Frontal cortex (tissue), 1 donor: ENCODE measurements at regions not wholly inside any gene's neighbourhood (a gene's known extent, or its start where the extent isn't known, plus 50 kb on each side); places are given as distances from the start of the nearest gene placed in this dataset. TPM values are rescaled to one million over a fixed set of nuclear protein-coding genes. Genes with fewer than 3 reads are reported as not detected.

Experiments used
- small RNA-seq: library from RNA; depleted of rRNA; stranded (forward); fragments of <200 nt; gene quantifications from one replicate; pipeline ENCODE3, GENCODE V24; 2014

Small RNA genes lying in the stretch of these regions (small RNA-seq; reads per million reads assigned to genes)
- gene AC244452.1 (not detected), gene IGHD1-1 (not detected), gene IGHD1-14 (not detected), gene IGHD1-20 (not detected), gene IGHD1-26 (not detected), gene IGHD1-7 (not detected), gene IGHD2-15 (not detected), gene IGHD2-2 (not detected), gene IGHD2-21 (not detected), gene IGHD2-8 (not detected), gene IGHD3-10 (not detected), gene IGHD3-16 (not detected), gene IGHD3-22 (not detected), gene IGHD3-3 (not detected), gene IGHD3-9 (not detected), gene IGHD4-11 (not detected), gene IGHD4-17 (not detected), gene IGHD4-23 (not detected), gene IGHD4-4 (not detected), gene IGHD5-12 (not detected), gene IGHD5-18 (not detected), gene IGHD5-24 (not detected), gene IGHD5-5 (not detected), gene IGHD6-13 (not detected), gene IGHD6-19 (not detected), gene IGHD6-25 (not detected), gene IGHD6-6 (not detected), gene IGHD7-27 (not detected), gene IGHJ1 (not detected), gene IGHJ1P (not detected), gene IGHJ2 (not detected), gene IGHJ2P (not detected), gene IGHJ3 (not detected), gene IGHJ3P (not detected), gene IGHJ4 (not detected), gene IGHJ5 (not detected), gene IGHJ6 (not detected), gene IGHV1-12 (not detected), gene IGHV1-14 (not detected), gene IGHV3-19 (not detected), gene IGHV3-57 (not detected), gene IGHV3-76 (not detected), gene IGHV5-78 (not detected), gene IGHV7-40 (not detected), gene IGHVII-1-1 (not detected), gene IGHVII-15-1 (not detected), gene IGHVII-22-1 (not detected), gene IGHVII-28-1 (not detected), gene IGHVII-33-1 (not detected), gene IGHVII-40-1 (not detected), gene IGHVII-44-2 (not detected), gene IGHVII-46-1 (not detected), gene IGHVII-49-1 (not detected), gene IGHVII-51-2 (not detected), gene IGHVII-53-1 (not detected), gene IGHVII-60-1 (not detected), gene IGHVII-62-1 (not detected), gene IGHVII-67-1 (not detected), gene IGHVII-74-1 (not detected), gene IGHVII-78-1 (not detected), gene IGHVIII-11-1 (not detected), gene IGHVIII-13-1 (not detected), gene IGHVIII-2-1 (not detected), gene IGHVIII-22-2 (not detected), gene IGHVIII-25-1 (not detected), gene IGHVIII-26-1 (not detected), gene IGHVIII-38-1 (not detected), gene IGHVIII-5-1 (not detected), gene IGHVIII-5-2 (not detected), gene IGHVIII-67-2 (not detected), gene IGHVIII-67-3 (not detected), gene IGHVIII-67-4 (not detected), gene IGHVIII-76-1 (not detected), gene IGHVIII-82 (not detected), gene MIR4507 (not detected), gene MIR4537 (not detected), gene MIR4538 (not detected), gene MIR4539 (not detected), gene MIR5195 (not detected), gene MIR8071-1 (not detected), gene MIR8071-2 (not detected), gene RNA5SP389 (not detected)
